Activated CD4-positive, alpha-beta T cell treated with anti-CD3 and anti-CD28 coated beads, Interleukin-2, amount 50 U/mL, for 1 hour (primary cell): ENCODE measurements at regions not wholly inside any gene's neighbourhood (a gene's known extent, or its start where the extent isn't known, plus 50 kb on each side); places are given as distances from the start of the nearest gene placed in this dataset.

Experiments
- DNase-seq: peaks from one replicate; pipeline ENCODE4 v3.0.0-alpha.2; 2020

DNA sequence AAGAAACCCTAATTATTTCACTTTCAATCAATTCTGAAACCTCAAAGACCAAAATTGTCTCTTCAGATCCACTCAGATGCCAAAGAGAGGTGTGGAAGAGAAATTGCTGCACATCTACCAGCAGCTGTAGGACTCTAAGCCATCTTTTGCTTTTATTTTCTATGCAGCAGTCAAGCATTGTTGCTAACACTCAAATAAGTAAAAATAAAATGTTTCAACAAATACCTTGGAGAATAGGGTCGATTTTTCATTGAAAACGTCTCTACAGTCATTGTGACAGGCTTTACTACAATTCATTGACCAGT, 66.4 kb upstream of the CFAP20DC start:
- DNase-seq: no peak

DNA sequence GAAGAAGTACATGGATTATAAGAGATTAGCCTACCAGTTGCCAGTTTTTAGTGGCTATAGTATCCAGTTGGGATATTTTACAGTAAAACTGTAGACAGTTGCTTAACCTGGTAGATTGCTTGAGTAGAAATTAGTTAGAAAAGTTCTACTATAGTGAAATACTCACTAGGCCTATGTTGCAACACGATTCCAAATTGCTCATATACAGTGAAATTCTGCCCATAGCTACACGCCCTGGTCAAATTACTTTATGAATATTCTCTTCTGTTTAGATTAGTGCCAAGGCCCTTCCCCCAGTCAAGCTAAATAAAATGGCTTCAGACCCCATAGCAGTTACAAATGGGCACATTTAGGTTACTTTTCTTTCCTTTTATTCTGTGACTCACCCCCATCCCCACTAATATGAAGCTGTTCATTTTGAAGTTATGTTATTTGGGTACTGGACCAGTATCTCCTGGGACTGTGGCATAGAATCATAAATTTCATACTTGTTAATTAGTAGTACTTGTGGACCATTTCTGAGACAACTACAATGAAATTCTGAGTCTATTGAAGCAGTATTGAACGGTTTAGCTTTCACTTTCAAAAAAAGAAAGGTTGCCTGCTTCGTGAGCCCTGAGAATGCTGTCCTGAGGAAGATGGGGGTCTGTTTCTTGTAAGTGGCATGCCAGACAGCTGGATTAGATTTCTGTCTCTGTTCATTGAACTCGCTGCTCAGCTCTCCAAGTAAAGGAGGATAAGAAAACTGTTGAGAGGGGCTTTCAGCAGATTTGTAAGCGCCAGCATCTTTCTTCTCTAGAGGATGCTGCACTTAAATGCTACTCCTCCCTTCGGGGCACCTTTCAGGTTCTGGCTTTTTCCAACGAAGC, 65.8 kb upstream of the CFAP20DC start:
- no peak for DNase-seq

- no peak for DNase-seq
These were observed 58.3 kb upstream of the CFAP20DC start for GRCh38 chr3:59107856-59108815.

DNA sequence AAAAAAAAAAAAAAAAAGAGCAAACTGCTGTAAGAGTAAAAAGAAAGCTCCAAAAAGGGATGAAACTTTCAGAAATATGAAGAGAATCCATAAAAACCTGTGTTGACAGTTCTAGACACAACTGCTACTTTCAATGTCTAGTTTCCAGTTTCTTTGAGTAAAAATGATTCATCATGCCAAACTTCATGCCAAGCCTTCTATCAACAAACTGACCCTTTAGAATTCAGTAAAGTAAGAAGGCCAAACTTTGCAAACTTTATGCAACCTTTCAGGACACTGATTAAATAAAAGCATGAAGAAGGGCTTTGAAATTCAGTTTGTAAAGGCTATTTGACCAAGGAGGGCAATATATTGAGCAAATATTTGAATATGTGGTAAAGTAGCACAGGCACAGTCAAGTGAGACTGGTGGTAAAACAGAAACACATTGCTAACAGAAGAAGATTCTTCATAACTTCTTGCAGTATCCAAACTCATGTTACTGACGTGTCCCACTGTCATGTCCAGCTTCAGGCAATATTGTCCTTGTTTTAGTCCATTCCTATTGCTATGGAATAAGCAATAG, 56.3 kb upstream of the CFAP20DC start:
- DNase-seq: no peak

- no peak for DNase-seq
These were observed 53.7 kb upstream of the CFAP20DC start for GRCh38 chr3:59103552-59103951.

DNA sequence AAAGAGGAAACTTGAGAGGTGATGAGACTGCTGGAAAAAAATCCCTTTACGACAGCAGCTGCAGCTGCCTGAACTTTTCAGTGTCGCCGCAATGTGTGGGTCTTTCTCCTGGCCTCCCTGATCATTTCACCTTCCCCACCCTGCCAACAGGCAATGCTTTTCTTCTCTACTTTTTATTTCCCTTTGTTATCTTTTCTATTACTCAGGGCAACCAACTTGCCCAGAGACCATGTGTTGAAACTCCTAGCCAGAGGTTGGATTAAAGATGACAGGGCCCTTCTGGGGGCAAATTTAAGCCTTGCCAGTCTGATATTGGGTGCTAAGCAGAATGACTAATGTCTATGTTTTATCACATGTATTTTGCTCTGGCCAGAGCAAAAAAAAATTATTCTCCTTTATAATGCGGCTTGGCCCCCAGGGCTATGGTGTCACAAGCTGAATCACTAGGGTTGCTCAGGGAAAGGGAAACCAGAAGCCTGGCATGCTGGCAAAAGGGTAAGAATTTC, 51.5 kb upstream of the CFAP20DC start:
- DNase-seq: no peak
